Activated T-helper 1 cell treated with Interleukin-2 at 50 U/mL for 16 hours (primary cell): ENCODE measurements at regions not wholly inside any gene's neighbourhood (a gene's known extent, or its start where the extent isn't known, plus 50 kb on each side); places are given as distances from the start of the nearest gene placed in this dataset.
A peak's percentile ranks its signal among the peaks of the same experiment; 100 is the strongest.
"Not testable (repeated sequence)": the region's sequence is repeated elsewhere in the genome, so short reads cannot be mapped to it uniquely, and the experiment has no call there.

ENCODE experiments used
- DNase-seq: peaks from one replicate; pipeline ENCODE4 v3.0.0-alpha.2; 2020; ENCODE audit warnings: low read depth

DNA sequence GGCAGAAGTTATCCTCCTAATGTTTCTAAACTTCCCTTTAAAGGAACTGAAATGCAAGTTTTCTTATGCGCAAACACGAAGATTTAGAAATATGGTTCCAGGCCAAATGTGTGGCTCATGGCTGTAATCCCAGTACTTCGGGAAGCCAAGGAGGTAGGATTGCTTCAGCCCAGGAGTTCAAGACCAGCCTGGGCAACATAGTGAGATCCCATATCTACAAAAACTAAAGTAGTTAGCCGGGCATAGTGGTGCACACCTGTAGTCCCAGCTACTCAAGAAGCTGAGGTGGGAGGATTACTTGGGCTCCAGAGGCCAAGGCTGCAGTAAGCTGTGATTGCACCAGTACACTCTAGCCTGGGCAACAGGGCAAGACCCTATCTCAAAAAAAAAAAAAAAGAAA is 95.8 kb upstream of the SCAF8 start:
- no peak for DNase-seq

DNA sequence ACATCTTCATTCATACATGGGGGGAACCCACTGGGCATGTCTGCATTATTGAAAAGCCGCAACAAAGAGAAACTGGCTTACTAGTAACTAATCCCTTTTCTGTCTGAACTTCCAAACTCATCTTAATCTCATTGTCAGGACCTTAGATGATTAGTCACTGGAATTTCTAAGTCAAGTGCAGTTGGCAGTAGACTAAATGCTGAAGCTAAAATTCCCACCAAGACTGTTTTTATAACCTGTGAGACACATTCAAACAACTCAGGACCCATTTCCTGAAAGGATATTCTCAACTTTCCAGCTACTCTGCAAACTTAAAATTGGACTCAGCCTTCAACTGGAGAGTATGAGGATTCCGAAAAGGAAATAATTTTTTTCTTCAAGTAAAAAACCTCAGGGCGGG is 94.8 kb upstream of the SCAF8 start:
- no peak for DNase-seq

DNA sequence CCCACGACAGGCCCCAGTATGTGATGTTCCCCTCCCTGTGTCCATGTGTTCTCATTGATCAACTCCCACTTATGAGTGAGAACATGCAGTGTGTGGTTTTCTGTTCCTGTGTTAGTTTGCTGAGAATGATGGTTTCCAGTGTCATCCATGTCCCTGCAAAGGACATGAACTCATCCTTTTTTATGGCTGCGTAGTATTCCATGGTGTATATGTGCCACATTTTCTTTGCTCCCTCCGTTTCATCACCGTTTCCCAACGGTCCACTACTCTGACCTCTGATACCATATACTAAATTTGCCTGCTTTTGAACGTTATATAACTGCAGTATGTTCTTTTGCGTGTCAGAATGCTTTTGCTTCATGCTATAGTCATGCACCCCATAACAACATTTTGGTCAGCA is 94.0 kb upstream of the SCAF8 start:
- DNase-seq = not testable (repeated sequence)

DNA sequence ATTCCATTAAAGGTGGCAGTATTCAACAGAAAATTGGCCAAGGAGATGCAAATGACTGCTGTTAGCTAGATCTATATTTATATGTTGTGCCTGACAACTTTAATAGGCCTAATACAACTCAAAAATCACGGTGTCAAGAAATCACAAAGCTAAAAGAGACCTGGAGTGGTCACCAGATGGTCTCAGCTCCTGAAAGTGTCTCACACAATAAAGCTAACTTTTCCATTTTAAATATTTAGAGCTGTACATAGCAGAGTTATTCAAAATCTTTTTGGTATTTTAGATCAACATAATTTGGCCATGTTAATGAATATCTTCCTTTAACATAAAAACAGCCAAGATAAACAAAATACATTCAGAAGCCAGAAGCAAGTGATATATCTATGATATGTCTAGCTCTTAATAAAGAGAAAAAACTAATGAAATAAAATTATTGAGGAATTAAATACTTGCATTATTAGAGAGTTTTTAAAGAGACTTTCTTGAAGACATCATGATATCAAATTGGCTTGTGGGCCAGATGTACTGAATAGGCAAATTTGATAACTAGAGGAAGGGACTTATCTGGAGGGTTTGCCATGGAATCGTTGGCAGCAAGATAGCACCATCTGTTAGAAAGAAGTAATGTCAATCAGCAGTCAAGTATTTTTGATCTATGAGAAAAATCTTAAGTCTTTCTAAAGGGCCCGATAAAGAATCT is 84.9 kb upstream of the SCAF8 start:
- DNase-seq = no peak

DNA sequence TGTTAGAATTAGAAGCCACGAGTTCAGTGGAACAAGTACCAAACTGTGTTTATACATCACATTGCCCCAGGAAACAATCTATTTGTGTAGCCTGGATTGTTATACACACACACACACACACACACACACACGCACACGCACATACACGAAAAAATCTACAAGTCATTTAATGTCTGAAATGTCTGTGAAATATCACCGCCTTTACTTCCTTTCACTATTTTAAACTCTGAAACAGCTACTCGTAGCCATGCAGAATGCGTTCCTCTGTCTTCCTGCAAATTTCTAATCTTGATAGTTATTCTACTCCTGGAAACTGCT is 84.4 kb upstream of the SCAF8 start:
- no peak for DNase-seq

DNA sequence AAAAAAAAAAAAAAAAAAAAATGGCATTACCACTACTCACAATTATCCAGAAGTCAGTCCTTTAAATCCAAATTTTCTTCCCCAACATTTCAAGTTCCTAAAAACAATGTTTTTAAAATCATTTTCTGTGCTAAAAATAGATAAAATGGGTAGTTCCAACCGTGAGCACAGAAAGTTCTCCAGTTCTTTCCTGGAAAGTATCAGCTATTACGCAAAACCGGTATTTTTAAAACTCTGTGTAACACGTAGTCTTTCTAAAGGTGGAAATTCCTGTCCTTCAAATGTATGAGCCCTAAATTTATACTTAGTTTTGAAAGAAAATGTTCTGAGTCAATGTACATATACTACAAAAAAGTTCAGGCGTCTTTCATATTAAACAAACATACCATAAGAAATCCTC is 83.5 kb upstream of the SCAF8 start:
- no peak for DNase-seq

DNA sequence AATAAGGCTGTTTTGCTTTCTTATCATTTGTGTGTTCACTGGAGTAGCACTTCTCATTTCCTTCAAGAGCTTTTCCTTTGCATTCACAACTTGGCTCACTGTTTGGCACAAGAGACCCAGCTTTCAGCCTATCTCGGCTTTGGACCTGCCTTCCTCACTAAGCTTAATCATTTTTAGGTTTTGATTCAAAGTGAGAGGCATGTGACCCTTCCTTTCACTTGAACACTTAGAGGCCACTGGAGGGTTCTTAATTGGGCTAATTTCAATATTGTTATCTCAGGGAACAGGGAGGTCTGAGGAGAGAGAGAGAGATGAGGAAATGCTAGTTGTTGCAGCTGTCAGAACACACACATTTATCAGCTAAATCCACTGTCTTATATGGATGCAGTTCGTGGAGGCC is 82.9 kb upstream of the SCAF8 start:
- DNase-seq = no peak

DNA sequence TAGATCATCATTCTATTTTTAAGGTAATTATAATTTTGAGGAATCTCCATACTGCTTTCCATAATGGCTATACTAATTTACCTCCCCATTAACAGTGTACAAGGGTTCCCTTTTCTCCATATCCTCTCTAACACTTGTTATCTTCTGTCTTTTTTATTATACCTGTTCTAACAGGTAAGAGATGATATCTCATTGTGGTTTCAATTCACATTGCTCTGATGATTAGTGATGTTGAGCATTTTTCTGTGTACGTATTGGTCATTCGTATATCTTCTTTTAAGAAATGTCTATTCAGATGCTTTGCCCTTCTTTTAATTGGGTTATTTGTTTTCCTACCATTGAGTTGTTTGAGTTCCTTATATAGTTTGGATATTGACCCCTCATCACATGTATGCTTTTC is 81.6 kb upstream of the SCAF8 start:
- no peak for DNase-seq

DNA sequence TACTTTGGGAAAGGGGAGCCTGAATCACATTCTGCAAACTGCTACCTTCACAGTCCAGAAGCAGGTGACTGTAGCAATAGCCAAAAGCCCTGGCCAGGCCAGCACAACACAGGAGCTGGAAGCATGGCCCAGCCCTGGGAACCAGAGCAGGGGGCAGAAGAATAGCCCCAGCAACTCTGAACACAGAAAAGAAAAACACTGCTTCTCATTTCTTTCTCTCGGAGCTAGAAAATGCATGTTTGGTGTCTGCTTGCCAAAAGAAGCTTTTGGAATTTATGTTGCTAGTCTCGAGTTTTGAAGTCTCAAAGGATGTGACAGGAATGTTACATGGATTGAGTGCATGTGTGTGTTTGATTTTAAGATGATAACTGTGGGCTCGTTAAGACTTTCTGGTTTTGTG is 79.8 kb upstream of the SCAF8 start:
- no peak for DNase-seq

DNA sequence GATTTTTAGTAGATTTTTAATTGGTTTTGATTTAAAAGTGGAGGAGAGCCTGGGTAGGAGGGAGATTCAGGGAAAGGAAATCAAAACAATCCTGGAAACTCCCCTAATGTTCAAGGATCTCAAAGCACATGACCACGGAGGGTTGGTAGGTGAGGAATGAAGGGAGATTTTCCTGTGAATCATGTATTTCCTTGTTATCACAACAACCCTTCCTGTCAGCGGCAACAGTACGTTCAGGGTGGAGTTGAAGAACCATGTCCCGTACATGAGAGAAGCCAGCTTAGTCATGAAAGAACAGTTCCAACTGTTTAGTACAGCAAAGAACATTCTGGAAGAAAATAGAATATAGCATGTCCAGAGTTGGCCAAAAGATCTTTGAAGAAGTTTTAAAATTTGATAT is 79.4 kb upstream of the SCAF8 start:
- no peak for DNase-seq

DNA sequence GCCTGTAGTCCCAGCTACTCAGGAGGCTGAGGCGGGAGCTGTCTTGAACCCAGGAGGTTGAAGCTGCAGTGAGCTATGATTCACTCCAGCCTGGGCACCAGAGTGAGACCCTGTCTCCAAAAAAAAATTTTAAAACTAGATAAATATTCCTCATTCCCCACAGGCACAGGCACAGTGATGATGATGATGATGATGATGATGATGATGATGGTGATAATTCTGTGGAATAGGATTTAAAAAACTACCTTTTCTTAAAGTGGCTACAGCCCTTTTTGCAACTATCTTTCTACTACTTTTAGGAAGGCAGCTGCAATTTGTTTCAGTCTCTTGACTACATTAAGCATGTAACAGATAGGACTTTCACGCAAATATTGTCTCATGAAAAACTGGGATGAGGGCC is 76.6 kb upstream of the SCAF8 start:
- DNase-seq = no peak

DNA sequence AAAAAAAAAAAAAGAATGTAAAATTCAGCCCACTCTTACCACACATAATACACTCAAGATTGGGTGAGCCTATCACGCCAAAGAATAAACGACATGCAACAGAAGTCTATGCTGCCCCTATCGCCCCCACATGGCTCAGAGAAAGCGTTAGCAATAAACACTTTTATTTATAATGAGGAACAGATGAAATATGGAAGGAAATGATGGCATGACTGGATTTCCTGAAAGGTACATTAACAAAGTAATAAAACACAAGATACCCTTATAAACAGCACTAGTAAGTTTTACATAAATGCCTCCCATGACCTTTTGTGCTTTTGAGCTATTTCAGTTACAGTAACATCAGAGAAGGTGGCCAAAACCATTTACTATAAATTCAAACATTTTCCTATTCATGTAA is 71.4 kb upstream of the SCAF8 start:
- DNase-seq = no peak

DNA sequence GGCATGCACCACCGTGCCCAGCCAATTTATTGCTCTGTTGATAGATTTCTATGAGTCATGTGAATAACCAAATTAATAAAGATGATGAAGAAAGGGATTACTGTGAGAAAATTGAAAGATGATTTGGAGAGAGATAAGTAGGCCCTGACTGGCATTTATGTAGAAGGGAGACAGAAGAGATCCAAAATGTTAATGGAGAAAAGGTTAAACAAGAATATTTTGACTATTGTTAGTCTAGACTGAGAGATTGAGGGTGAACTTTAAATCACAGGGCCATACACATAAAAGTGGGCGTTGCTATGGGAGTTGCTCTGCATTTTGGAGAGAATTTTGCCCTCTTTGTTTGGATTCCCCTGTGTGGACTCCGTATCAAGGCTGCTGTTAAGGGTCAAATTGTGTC is 68.9 kb upstream of the SCAF8 start:
- DNase-seq = no peak

DNA sequence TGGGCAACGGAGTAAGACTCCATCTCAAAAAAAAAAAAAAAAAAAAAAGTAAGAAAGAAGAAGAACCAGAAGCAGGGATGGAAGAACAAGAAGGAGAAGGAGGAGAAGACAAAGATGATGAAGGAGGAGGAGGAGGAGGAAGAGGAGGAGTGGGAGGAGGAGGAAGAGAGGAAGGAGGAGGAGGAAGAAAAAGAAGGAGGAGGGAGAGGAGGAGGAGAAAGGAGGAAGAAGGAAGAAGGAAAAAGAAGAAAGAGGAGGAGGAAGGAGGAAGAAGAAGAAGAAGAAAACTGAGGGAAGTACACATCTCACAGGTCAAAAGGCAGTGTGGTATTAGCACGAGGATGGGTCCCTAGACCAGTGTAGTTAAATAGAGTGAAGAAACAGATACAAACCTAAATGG is 65.1 kb upstream of the SCAF8 start:
- DNase-seq = no peak

DNA sequence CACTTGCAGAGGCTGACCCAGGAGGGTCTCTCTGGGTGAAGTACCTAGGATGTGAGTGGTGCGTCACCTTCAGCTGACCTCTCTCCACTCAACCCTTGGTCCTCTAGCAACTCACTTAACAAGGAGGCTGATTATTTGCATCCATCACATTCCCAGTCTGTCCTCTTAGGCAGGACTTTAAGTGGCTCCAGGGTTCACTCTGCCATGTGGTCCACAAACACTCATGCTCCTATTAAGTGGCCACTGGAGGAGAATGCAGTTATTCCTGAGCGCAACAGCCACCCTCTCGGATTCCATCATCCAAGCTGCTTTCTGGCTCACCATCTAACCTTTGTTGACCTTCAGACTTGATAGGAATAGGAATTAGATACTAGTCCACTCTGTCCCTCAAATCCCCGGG is 61.1 kb upstream of the SCAF8 start:
- no peak for DNase-seq

DNA sequence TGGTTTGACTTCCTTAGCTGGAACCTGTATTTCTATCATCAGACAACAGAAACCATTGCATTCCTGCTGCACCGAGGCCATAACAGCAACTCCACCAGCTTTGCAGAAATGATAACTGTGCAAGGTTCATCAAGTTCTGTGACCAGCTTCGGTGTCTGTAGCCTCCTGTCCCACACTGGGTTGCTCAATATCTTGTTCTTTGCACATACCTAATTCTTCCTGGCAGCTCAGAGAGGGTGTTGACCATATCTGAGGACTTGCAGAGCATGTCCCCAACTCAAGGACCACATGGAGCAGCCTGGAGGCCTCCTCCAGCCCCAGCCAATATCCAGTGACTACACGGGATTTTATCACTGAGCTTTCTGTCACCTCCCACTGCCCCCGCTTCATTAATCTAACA is 59.3 kb upstream of the SCAF8 start:
- DNase-seq = no peak

DNA sequence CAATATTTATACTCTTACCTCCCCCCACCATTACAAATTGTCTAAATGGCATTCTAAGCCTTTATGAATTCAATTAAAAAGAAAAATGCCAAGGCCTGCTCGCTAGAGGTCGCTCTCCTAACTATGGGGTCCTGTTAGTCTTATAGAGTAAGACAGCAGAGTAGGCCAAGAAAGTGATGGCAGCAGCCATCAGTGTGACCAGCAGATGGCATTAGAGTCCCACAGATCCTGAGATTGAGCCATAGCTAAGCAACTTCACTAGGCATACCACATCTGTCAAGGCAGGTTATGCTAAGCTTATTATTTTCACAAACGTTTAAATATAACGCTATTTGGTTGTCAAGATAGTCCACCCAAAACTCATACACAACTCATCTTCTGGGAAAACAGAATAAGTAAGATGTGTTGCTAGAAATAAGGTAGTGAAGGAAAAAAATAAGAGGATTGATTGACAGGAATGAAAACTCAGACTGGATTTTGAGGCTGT is 57.6 kb upstream of the SCAF8 start:
- peak; percentile 71 for DNase-seq

DNA sequence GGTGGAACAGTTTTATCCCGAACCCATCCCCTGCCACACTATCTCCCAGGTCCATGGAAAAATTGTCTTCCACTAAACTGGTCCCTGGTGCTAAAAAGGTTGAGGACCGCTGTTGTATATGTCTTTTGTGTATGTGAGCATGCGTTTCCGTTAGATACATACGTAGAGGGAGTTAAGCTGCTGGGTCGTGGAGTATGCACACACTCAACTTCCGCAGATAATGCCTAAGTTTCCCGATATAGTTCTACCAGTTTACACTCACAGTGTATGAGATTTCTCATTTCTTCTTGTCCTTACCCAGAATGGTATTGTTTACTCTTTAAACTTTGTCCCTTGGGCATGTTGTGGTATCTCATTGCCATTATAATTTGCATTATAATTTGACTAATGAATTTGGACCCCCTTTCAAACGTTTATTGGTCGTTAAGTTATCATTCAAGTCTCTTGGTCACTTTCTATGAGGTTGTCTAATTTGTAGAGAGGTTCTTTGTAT is 50.5 kb upstream of the SCAF8 start:
- DNase-seq = no peak
